GM21825 (cell line): ENCODE measurements at regions not wholly inside any gene's neighbourhood (a gene's known extent, or its start where the extent isn't known, plus 50 kb on each side); places are given as distances from the start of the nearest gene placed in this dataset.
A peak's percentile ranks its signal among the peaks of the same experiment; 100 is the strongest.

ENCODE experiments used
- ATAC-seq: cut with Tn5 transposase; IDR thresholded peaks from one replicate; pipeline ENCODE4 v1.9.1; 2021; ENCODE audit warnings: mild to moderate bottlenecking, moderate library complexity; ENCODE audit not compliant: unreplicated experiment

DNA sequence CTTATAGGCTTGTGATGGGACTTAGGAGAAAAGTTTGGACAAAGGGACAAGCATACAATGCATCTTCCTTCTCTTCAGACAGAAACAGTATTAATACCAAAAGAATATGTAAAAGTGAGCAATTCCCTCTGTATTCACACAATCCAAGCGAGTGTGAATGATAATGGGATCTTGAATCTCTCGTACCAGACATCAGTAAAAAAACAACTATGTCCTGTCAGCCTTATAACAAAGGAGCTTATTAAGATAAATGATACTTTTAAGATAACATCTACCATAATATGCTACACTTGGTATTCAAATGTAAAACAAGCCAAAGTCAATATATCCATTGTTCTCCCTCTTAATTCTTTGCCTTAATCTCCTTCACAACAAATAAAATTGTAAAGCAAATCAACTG lies 288.6 kb upstream of the CNTN6 start:
- no peak for ATAC-seq

DNA sequence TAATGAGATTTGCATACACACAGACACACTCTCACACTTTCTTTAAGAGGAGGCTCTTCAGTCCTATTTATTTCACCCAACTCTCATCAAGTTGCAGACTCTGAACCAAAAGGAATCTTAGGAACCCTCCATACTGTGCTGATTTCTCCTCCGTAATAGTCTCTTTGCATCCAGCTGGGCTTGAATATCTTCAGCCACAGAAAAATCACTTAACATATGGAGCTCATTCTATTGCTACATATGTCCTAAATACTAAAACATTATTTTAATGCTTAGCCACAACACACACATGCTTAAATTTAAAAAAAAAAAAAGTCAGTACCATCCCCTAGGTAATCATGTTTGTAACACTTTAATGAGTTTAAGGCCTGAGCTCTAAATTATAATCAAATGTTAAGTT lies 287.5 kb upstream of the CNTN6 start:
- ATAC-seq: no peak

DNA sequence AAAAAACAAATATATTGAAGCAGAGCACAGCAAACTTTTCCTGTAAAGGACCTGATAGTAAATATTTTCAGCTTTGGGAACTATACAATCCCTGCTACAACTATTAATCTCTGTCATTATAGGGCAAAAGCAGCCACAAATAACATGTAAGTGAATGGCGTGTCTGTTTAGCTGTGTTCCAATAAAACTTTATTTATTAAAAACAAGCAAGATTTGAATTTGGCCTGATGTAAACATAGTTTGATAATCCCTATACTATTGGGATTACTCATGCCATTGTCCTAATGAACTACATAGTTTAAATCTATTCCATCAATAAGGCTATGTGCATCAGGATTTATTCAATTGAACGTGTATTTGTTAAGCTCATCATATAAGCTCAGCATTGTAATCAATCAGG lies 286.8 kb upstream of the CNTN6 start:
- ATAC-seq: no peak

DNA sequence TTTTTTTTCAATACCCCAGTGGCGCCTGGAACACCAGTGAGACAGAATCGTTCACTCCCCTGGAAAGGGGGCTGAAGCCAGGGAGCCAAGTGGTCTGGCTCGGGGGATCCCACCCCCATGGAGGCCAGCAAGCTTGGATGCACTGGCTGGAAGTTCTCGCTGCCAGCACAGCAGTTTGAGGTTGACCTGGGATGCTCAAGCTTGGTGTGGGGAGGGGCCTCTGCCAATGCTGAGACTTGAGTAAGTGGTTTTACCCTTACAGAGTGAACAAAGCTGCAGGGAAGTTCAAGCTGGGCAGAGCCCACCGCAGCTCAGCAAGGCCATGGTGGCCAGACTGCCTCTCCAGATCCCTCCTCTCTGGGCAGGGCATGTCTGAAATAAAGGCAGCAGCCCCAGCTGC lies 276.2 kb upstream of the CNTN6 start:
- no peak for ATAC-seq

DNA sequence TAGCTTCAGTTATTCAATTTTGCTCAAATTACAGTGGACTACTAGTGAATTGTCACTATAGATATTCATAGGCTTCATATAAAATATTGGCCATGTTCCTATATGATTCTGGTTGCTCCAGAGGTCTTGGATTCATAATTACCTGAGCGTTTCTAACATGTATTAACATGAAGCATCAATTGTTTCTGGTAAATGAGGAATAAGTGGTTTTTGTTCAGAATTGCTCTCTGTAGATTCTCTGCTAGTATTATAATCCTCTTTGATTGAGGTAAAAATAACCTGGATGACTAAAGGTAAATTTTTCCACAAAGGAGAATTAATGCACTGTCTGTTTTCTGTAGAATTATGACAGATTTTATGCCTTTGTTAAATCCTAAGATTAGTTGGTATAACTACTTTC lies 258.1 kb upstream of the CNTN6 start:
- no peak for ATAC-seq

DNA sequence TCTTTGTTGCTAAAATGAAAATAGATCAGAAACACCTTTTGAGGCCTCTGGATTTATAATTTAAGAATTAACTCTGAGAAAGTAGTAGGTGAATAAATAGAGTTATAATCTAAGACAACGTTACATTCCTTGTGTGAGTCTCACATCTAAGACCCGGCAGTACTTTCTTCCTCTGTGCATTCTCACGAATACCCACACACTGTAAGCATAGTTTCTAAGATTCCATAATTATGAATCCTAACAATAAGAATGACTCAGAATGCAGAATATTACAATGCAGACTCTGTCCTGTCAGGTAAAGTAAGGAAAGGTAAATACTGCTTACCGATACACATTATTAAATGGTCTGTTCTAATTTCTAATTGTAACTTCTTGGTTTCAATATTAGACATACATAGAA lies 257.7 kb upstream of the CNTN6 start:
- no peak for ATAC-seq

DNA sequence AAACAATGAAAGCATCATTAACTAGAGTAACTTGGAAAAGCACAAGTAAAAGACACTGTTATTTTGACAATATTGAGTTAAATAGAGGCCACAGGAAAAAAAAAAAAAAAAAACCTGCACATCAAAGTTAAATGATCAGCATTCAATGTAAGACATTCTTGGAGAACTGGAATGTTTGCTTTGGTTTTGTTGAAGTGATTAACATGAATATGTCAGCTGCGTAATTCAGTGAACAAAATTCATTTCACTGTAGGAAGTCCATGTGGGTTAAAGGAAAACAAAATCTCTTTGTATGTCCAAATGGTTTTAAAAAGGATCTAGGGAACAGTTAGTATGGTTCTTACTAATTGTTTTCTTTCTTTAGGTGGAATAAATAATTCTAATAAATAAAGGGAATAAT lies 252.8 kb upstream of the CNTN6 start:
- no peak for ATAC-seq

DNA sequence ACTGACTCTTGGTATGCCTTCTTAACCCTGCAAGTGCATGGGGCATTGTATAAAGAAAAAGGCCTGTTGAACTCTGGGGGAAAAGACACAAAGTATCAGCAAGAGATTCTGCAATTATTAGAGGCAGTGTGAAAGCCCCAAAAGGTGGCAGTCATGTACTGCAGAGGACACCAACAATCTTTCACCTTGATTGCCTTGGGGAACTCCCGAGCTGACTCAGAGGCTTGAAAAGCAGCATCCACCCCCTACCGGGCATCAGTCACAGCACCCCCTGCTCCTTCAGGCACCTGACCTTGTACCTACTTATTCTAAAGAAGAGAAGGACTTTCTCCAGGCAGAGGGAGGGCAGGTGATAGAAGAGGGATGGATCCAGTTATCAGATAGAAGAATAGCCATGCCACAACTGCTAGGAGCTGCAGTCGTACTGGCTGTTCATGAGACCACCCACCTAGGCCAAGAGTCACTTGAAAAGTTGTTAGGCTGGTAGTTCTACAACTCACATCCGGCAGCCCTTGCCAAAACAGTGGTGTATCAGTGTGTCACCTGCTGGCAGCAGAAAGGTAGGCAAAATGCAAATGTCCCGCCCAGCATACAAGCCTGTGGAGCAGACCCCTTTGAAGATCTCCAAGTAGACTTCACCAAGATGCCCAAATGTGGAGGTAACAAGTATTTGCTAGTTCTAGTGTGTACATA lies 241.6 kb upstream of the CNTN6 start:
- ATAC-seq: no peak

DNA sequence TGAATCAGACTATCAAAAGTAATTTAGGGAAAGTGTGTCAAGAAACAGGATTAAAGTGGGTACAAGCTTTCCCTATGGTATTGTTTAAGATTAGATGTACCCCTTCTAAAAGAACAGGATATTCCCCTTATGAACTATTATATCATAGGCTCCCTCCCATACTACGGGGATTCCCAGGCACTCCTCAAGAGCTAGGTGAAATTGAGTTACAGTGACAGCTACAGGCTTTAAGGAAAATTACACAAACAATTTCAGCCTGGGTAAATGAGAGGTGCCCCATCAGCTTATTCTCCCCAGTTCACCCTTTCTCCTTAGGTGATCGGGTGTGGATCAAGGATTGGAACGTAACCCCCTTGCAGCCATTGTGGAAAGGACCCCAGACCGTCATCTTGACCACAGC lies 240.8 kb upstream of the CNTN6 start:
- no peak for ATAC-seq

DNA sequence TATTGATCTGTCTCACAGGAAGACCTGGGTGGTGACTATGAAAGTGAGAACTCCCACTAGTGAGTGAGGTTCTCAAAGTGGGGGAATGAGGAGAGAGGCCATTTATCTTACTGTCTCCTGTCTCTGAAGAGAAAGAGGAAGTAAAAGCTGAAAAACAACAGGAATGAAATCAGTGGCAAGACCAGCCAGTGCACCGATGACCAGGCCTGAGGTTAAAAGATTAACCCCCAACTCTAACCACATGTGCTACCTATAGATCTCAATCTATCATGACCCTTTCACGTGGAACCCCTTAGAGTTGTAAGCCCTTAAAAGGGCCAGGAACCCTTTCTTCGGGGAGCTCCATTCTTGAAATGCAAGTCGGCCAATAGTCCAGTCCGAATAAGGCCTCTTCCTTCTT lies 239.3 kb upstream of the CNTN6 start:
- no peak for ATAC-seq

DNA sequence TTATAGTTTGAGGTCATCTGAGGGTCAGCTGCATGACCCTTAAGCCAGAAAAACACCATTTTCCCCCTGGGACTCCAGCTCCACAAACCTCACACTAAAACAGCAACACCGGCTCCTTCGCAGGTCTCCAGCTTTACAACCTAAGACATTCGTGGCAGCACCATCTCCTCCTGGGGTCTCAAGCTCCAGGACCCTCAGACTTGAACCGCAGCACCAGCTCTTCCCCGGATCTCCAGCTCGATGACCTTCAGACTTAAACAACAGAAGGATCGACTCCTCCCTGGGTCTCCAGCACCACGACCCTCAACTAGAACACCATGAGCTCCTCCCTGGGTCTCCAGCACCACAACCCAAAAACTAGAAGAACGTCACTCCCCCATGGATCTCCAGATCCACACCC lies 233.7 kb upstream of the CNTN6 start:
- ATAC-seq: no peak

DNA sequence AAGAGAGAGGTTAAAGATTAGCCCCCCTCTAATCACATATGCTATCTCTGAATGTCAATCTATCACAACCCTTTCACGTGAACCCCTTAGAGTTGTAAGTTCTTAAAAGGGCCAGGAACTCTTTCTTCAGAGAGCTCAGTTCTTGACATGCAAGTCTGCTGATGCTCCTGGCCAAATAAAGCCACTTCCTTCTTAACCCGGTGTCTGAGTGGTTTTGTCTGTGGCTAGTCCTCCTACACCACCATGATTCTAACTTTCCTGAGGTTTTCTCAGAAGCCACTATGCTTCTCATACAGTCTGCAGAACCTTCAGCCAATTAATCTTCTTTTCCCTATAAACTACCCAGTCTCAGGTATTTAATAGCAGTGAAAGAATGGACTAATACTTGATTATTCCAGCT lies 231.1 kb upstream of the CNTN6 start:
- ATAC-seq: no peak

DNA sequence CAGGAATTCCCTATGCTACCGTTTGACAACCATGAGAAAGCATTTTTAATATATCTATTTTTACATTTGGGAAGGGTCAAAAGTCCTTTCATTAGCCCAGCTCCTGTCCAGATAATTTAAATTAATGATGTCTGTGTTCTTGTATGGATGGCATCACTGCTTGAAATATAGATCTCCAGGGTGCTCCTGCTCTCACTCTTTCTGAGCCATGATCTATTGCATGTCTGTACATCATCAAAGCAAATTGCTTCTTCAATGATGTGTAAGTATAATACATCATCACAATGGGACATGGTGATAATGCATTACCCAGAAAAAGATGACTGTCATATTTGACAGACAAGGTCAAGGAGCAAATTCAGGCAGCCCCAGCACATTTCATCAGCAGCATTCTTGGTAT lies 223.6 kb upstream of the CNTN6 start:
- ATAC-seq: no peak

DNA sequence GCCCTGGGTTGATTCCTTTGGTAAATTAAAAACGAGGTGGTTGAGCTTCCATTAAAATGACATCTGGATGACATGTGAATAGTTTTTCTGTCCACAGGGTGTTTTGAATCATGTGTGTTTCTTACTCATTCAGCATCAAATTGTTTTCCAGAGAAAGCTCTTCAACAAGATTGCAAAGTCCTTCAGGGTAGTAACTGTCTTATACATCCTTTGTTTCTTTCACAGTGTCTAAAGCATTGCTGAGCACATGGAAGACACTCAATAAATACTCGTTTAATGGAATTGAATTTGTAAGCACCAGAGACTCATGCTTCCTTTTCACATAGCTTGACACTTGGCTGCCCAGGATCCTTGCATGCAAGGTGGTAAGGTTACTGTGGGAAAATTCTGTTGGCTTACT lies 223.1 kb upstream of the CNTN6 start:
- no peak for ATAC-seq

DNA sequence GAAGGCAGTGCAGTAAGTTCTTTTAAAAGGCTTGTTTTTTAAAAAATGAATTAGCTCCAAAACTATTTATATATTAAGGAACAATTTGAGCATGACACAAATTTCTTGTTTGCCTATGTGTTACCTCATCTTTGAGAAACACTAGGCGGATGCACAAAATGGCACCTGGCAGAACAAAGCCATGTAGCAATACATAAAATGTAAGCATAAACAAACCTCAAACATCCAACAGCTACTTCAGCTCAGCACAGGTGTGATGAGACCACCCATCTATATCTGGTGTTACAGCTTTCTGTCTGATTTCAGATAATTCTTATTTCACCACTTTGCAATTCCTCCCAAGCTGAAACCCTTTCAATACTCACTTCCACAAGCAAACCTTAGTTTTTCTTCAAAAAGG lies 221.2 kb upstream of the CNTN6 start:
- no peak for ATAC-seq

DNA sequence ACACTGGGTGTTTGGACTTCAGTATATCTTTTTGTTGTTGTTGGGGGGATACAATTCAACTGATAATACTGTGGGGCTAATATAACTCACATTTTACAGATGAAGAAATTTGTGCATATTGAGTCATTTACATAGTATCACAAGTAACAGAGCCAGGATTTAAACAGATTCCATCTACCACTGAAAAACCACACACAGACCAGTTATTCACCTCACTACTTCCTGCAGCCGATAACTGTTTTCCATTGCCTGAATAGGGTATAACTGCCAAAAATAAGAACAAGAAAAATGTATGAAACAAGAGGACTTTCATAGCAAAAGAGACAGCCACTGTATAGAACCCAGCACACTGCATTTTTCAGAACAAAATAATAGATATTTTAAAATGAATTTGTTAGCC lies 215.8 kb upstream of the CNTN6 start:
- ATAC-seq: no peak

DNA sequence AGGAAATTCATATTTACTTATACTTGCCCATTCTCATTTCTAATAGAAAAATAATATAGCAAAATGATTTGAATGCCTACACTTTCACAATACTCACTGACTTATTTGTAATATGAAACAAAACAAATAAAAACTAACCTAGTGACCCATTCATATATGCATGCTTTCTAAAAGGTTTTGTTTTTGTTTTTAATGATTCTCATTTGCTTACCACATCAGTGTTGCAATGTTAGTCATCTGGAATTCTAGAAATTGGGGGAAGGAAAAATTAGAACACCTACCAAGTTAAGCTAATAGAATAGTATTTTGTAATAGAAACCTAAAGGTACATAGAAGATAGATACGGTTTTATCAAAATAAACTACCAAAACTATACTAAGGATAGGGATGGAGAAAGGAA lies 214.1 kb upstream of the CNTN6 start:
- ATAC-seq: no peak

DNA sequence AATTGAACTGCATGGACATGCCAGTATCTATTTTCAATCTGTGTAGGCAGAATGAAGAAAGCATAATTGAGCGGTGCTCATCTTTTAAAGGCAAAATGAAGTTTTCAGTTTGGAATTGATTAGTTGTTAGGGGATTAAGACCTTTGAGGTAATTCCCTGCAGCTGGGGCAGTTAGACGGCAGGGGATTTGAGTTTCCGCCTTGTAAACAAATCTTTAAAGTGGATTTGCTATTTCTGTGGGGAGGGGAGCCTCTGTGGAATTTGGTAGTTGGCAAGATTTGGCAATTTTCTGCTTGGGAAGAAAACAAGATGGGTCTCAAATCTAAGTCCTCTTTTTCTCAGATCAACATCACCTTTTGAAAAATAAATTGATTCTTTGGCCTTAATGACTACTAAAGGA lies 212.5 kb upstream of the CNTN6 start:
- no peak for ATAC-seq

DNA sequence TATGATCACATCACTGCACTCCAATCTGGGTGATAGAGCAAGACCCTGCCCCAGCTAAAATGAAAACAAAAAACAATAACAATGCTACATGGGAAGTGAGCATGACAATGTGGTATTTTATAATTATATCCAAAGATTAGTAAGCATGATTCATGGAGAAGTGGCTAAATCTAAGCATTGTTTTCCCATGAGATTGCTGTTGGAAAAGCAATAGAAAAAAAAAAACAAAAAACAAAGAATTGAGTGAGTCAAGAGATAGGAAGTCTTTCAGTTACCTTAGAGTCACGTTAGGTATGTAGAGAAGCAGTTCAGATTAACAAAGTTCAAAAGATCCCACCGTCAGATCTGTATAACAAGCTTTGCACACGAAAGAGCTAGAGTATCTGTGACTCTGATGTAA lies 210.3 kb upstream of the CNTN6 start:
- ATAC-seq: no peak

DNA sequence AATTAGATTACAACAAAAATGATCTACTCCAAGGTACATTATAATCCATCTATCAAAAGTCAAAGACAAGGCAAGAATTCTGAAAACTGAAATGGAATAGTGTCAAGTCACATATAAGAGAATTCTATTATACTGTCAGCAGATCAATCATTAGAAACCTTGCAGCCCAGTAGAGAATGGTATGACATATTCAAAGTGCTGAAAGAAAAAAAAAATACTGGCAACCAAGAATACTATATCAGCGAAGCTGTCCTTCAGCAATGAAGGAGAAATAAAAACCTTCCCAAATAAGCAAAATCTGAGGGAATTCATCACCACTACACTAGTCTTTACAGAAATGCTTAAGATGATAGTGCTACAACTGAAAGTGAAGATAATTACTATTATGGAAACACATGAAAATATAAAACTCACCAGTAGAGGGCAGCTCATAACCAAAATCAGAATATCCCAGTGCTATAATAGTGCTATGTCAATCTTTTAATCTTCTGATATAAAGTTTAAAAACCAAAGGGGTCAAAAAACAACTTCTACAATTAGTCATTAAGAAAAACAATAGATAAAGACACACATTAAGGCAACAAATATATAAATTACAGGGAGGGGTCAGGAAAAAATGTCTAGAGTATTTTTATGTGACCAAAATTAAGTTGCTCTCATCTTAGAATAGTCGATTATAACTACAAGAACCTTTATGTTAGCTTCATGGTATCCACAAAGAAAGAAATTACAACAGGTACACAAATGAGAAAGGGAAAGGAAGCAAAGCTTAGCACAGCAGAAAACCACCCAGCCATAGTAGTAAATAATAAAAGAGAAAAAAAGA lies 190.7 kb upstream of the CNTN6 start:
- ATAC-seq: peak; percentile 78

DNA sequence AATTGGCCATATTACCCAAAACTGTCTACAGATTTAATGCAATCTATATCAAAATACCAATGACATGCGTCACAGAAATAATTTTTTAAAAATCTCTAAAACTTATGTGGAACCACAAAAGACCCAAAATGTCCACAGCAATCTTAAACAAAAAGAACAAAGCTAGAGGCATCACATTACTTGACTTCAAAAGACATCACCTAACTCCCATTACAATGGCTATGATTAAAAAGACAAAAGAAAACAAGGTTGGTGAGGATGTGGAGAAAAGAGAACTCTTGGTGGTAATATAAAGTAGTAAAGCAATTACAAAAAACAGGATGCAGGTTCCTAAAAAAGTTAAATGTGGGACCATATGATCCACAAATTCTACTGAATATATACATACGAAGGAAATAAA lies 187.6 kb upstream of the CNTN6 start:
- ATAC-seq: no peak

DNA sequence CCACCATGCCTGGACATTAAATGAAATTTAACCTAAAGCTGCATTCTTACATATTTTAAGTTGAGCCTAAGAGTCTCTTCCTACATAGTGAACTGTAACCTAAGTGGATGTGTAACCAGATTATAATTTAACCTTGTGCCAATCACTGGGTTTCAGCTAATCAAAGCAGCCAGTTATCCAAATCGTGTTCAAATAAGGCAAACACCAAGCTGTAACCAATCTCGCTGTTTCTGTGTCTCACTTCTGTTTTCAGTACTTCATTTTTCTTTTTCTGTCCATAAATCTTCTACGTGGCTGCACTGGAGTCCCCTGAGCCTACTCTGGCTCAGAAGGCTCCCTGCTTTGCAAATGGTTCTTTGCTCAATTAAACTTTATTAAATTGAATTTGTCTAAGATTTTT lies 186.1 kb upstream of the CNTN6 start:
- ATAC-seq: no peak

DNA sequence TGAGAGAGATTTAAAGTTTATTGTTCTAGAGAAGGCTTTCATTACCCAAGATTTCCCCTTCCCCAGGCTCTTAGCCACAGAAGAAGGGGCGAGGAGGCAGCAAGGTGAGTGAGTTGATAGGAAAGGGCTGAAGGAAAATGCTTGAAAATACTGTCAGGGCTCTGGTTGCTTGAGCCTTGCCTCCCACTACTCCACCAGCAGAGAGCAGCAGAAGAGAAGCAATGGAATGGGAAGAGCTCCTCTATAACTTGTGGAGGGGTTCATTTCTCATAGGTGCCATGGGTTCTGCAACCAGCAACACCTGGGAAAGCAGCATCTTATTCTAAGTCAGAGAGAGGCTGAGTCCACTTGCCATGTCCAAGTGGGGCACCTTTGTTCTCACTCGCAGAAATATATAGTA lies 184.0 kb upstream of the CNTN6 start:
- no peak for ATAC-seq
